ENCODE measurements at regions not wholly inside any gene's neighbourhood (a gene's known extent, or its start where the extent isn't known, plus 50 kb on each side); places are given as distances from the start of the nearest gene placed in this dataset.

DNA sequence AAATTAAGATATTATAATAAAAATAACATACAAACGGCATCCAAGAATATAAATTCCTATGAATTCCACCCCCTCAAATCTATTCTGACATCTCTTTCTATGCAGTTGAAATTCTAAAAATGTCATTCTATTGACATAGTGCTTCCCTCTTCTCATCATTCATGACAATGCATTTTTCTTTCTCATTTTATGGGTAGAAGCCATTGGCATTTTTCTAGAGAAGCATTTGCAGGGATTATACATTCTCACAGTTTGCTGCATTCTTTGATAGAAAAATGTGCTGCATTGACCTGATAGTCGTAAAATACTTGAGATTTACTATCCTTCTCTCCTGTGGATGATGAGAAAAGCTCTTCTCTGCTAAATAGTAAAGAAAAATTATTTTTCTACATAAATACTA, 760.9 kb upstream of the ACO1 start:
- TF ChIP-seq, protein P1, sequence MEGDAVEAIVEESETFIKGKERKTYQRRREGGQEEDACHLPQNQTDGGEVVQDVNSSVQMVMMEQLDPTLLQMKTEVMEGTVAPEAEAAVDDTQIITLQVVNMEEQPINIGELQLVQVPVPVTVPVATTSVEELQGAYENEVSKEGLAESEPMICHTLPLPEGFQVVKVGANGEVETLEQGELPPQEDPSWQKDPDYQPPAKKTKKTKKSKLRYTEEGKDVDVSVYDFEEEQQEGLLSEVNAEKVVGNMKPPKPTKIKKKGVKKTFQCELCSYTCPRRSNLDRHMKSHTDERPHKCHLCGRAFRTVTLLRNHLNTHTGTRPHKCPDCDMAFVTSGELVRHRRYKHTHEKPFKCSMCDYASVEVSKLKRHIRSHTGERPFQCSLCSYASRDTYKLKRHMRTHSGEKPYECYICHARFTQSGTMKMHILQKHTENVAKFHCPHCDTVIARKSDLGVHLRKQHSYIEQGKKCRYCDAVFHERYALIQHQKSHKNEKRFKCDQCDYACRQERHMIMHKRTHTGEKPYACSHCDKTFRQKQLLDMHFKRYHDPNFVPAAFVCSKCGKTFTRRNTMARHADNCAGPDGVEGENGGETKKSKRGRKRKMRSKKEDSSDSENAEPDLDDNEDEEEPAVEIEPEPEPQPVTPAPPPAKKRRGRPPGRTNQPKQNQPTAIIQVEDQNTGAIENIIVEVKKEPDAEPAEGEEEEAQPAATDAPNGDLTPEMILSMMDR (IDR thresholded peaks at IDR 0.05) = no peak
- ATAC-seq (ENCODE audit: low FRiP score) = no peak

DNA sequence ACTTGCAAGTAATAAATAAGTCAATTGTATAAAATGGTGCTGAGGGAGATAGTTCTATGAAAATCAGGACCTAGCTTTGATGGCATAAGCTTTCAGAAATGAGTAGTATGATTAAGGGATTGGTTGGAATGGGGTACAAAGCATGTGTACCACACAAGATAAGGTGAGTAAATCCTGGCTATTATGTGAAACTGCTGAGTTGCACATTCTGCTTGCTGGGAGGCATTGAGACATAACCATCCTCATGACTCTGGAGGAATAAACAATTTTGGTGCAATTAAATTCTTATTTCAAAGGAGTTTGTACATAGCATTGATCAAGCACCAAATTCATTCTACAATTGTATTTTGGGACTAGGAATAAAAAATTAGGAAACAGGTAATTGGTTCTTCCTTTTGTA, 755.2 kb upstream of the ACO1 start:
- ATAC-seq (ENCODE audit: low FRiP score) = no peak
- TF ChIP-seq, protein P1 (IDR thresholded peaks at IDR 0.05) = no peak
- no peak for DNase-seq (ENCODE audit: low spot score)

More for the DNA sequence above, 760.9 kb upstream of the ACO1 start:
- no peak for DNase-seq (ENCODE audit: low spot score)

DNA sequence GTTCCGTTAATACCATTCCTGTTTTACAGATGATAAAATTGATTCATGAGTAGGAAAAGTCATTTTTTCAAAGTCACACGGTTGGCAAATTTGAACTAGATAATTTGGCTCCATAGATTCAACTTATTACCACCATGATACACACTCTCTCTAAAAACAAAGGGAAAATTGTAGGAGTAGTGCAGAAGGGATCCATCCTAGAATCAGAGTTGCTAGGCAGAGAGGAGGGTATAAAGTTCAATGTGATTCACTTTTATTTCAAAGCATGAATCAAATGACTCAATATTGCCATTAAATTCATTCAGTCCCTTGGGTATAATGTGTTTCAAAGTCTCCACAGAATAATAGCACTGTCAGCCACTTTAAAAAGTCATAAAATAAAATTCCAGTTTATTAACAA, 747.2 kb upstream of the ACO1 start:
- DNase-seq (ENCODE audit: low spot score) (no peak), ATAC-seq (ENCODE audit: low FRiP score) (no peak)
- TF ChIP-seq, protein P1 (IDR thresholded peaks at IDR 0.05) = no peak

DNA sequence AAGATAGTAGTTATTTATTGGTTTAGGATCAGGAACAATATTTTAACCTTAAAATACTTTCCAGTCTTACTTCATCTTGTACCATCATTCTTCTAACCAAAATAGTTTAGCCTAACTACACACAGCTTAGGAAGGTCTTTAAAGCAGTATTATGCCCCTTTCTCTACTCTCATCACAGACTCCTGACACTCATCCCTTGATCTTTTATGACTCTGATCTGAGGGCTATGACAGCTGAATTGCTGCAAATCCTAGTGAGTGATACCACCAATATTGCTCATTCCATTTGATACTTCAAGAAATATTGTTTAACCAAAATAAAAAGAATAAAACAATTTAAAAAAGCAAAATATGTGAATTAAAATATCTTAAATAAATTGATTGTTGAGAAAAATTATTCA, 746.6 kb upstream of the ACO1 start:
- TF ChIP-seq, protein P1 (IDR thresholded peaks at IDR 0.05) = no peak
- ATAC-seq (ENCODE audit: low FRiP score) = no peak

DNA sequence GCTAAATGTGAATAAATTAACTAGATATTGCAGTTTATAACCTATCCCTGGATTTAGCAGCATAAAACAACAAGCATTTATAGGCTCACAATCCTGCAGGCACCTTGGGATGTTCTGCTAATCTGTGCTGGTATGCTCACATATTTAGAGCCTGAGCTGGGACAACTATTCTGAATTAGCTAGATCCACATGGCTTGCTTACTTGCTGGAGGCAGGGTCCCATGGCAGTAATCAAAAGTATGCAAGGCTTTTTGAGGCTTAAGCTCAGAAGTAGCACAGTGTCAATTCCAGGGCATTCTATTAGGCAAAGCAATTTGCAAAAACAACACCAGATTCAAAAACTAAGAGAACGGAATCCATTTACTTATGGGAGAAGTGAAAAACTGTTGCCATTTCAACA, 745.0 kb upstream of the ACO1 start:
- ATAC-seq (ENCODE audit: low FRiP score) = no peak
- DNase-seq (ENCODE audit: low spot score) = no peak
- TF ChIP-seq, protein P1 (IDR thresholded peaks at IDR 0.05) = no peak

More for the DNA sequence above, 746.6 kb upstream of the ACO1 start:
- no peak for DNase-seq (ENCODE audit: low spot score)

DNA sequence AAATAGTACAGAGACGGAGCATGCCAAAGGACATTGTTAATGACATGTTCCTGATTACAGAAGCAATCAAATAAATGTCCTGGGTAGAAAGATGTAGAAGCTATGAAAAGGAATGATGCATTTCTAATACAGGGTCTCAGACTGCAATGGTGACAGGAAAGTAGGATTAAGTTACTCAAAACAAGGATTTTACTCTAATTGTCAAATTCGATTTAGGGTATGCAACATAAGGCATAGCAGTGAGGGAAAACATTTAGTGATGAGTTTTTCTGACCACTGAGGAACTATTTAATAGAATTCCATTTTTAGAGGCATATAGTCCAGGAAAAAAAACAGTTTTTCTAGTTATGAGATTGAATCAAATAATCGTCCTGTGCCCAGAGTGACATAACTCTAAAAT, 715.1 kb upstream of the ACO1 start:
- no peak for DNase-seq (ENCODE audit: low spot score)
- ATAC-seq (ENCODE audit: low FRiP score) = no peak
- TF ChIP-seq, protein P1 (IDR thresholded peaks at IDR 0.05) = no peak

DNA sequence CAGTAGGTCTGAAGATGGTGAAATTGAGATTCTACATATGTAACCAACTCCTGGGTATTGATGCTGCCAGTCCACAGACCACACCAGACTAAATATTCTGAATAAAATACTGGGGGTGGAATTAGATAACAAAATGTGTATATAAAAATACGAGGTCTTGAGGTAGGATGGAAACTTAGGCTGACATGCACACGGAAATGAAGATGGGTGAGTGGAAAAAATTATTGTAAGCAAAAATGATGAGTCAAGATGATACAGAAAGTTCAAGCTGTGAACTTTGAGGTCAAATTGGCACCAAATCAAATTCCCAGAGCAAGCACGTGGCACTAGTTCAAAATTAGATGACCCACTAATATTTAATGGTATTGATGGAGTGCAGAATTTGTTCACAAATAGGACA, 713.4 kb upstream of the ACO1 start:
- TF ChIP-seq, protein P1 (IDR thresholded peaks at IDR 0.05) = no peak
- ATAC-seq (ENCODE audit: low FRiP score) (no peak), DNase-seq (ENCODE audit: low spot score) (no peak)
